ENCODE measurements at regions not wholly inside any gene's neighbourhood (a gene's known extent, or its start where the extent isn't known, plus 50 kb on each side); places are given as distances from the start of the nearest gene placed in this dataset.

DNA sequence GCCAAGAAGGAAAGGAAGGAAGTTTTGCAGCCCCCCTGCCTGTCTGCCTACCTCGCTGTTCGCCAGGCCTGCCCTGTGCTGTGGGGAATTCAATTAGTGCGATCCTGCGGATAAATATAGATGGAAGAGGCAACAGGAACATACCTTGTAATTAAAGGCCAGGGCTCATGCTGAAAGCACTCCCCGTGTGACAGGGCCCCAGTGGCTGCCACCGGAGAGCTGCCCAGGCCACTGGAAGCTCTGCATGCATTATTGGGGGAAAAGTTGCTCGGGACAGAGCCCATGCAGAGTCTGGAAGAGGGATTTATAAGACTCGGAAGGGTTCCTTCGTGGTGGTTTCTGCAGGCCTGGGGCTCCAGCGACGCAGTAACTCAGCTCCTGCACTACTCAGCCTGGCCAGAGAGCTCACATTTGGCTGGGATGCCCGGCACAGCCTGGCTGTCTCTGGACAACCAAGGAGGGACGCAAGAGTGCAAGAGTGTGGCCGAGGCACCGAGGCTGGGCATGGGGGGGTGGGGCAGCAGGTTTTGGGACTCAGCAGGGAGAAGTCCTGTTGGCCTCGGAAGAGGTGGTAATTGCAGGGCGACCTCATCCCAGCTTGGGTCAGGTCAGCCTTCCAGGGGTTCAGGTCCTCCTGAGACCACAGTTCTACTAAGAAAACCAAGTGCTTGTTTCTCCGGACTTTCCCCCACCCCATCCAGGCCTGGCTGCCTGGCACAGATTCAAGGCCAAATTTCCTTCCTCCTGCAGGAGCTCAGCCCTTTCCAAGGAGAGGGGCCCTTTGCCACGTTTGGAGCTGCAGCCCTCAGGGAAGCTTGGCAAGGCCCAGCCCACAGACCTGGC lies 68.1 kb upstream of the GGTA1 start:
- Histone ChIP-seq H3K36me3 (replicated peaks; ENCODE audit: low read depth, low read length) (no peaks in the 10 kb centered on the region), H3K9me3 (ENCODE audit: insufficient read depth, low read length) (no peaks in the 10 kb centered on the region), H2AFZ (ENCODE audit: low read depth, low read length) (no peak overlapping the region), H4K20me1 (ENCODE audit: insufficient read depth, low read length) (no peaks in the 10 kb centered on the region), H3K27me3 (ENCODE audit: low read depth, low read length) (peaks cover 7% of the 10 kb centered on the region; the same call in 1 of the 2 replicates), H3K27ac (ENCODE audit: low read length) (no peak overlapping the region), H3K4me1 (ENCODE audit: low read length) (no peaks in the 10 kb centered on the region), H3K4me3 (ENCODE audit: low read length) (no peak overlapping the region), H3K4me2 (ENCODE audit: low read length) (no peak overlapping the region), H3K79me2 (ENCODE audit: low read length) (no peaks in the 10 kb centered on the region), H3K9ac (ENCODE audit: low read length) (no peak overlapping the region)
- TF ChIP-seq EZH2phosphoT487 (IDR thresholded peaks at IDR 0.05; ENCODE audit: low read depth): no peak
- TF ChIP-seq, protein P1, sequence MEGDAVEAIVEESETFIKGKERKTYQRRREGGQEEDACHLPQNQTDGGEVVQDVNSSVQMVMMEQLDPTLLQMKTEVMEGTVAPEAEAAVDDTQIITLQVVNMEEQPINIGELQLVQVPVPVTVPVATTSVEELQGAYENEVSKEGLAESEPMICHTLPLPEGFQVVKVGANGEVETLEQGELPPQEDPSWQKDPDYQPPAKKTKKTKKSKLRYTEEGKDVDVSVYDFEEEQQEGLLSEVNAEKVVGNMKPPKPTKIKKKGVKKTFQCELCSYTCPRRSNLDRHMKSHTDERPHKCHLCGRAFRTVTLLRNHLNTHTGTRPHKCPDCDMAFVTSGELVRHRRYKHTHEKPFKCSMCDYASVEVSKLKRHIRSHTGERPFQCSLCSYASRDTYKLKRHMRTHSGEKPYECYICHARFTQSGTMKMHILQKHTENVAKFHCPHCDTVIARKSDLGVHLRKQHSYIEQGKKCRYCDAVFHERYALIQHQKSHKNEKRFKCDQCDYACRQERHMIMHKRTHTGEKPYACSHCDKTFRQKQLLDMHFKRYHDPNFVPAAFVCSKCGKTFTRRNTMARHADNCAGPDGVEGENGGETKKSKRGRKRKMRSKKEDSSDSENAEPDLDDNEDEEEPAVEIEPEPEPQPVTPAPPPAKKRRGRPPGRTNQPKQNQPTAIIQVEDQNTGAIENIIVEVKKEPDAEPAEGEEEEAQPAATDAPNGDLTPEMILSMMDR (IDR thresholded peaks at IDR 0.05; ENCODE audit: low read depth, low read length): no peak

DNA sequence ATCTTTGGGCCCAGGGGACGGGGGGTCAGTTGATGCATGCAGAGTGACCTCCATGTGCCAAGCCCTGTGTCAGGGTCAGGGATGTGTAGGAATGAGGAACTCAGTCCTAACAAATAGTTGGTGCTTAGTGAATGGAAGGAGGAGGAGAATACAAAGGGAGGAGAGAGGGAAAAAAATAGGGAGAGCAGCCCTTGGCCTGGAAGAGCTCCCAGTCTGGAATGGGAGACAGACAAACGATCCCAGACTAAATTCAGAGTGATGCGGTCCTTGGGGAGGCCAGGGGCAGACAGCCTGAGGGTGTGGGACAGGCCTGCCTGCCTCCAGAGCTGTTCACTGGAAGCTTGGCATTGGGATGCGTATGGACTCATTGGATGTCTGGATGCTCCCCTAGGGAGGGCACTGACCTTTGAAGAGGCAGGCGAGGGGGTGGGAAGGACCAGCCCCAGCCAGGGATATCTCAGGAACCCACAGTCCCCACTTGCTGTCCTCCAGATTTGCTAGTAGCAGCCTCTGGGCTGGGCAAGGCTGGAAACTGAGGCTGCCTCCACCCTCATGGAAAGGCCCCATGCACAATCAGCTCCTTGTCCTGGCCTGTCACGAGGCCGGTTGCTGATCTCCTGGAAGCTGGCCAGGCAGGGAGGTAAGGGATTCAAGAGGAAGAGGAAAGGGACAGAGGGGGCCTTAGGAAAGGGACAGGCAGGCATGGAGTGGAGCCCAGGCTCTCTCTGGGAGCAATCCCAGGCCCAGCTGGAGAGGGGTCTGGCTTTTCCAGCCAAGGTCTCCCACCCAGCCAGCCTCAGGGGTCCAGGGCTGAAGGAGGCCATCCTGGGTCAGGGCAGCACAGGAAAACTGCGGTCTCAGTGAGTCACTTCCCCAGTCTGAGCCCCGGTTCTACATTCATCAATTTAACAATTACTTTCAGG lies 69.0 kb upstream of the GGTA1 start:
- Histone ChIP-seq H3K36me3 (replicated peaks; ENCODE audit: low read depth, low read length) (no peaks in the 10 kb centered on the region), H3K79me2 (ENCODE audit: low read length) (no peaks in the 10 kb centered on the region), H3K9ac (ENCODE audit: low read length) (no peak overlapping the region), H3K4me3 (ENCODE audit: low read length) (no peak overlapping the region), H3K27ac (ENCODE audit: low read length) (no peak overlapping the region), H4K20me1 (ENCODE audit: insufficient read depth, low read length) (no peaks in the 10 kb centered on the region), H3K27me3 (ENCODE audit: low read depth, low read length) (peaks cover 7% of the 10 kb centered on the region; the same call in 1 of the 2 replicates), H2AFZ (ENCODE audit: low read depth, low read length) (no peak overlapping the region), H3K4me2 (ENCODE audit: low read length) (no peak overlapping the region), H3K9me3 (ENCODE audit: insufficient read depth, low read length) (no peaks in the 10 kb centered on the region), H3K4me1 (ENCODE audit: low read length) (no peaks in the 10 kb centered on the region)
- TF ChIP-seq, protein P1 (IDR thresholded peaks at IDR 0.05; ENCODE audit: low read depth, low read length): no peak
- TF ChIP-seq EZH2phosphoT487 (IDR thresholded peaks at IDR 0.05; ENCODE audit: low read depth): no peak

DNA sequence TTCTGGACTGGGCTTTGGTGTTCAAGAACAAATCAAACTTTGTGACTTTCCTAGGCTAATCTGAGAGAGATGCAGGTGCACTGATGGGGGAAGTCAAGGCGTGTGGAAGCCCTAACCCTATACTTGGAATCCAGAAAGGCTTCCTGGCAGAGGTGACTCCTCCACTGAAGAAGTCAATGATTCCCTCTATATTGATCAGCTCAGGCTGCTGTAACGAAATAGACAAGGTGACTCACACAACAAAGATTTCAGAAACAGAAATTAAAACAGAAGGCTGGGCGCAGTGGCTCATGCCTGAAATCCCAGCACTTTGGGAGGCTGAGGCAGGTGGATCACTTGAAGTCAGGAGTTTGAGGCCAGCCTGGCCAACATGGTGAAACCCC lies 69.6 kb upstream of the GGTA1 start:
- Histone ChIP-seq H3K9ac (ENCODE audit: low read length) (no peak overlapping the region), H3K4me2 (ENCODE audit: low read length) (no peak overlapping the region), H3K9me3 (ENCODE audit: insufficient read depth, low read length) (no peaks in the 10 kb centered on the region), H3K4me3 (ENCODE audit: low read length) (no peak overlapping the region), H3K36me3 (replicated peaks; ENCODE audit: low read depth, low read length) (no peaks in the 10 kb centered on the region), H3K4me1 (ENCODE audit: low read length) (no peaks in the 10 kb centered on the region), H3K27ac (ENCODE audit: low read length) (no peak overlapping the region), H3K79me2 (ENCODE audit: low read length) (no peaks in the 10 kb centered on the region), H4K20me1 (ENCODE audit: insufficient read depth, low read length) (no peaks in the 10 kb centered on the region), H2AFZ (ENCODE audit: low read depth, low read length) (no peak overlapping the region), H3K27me3 (ENCODE audit: low read depth, low read length) (peaks cover 7% of the 10 kb centered on the region; the same call in 1 of the 2 replicates)
- TF ChIP-seq EZH2phosphoT487 (IDR thresholded peaks at IDR 0.05; ENCODE audit: low read depth): no peak
- TF ChIP-seq, protein P1 (IDR thresholded peaks at IDR 0.05; ENCODE audit: low read depth, low read length): no peak

DNA sequence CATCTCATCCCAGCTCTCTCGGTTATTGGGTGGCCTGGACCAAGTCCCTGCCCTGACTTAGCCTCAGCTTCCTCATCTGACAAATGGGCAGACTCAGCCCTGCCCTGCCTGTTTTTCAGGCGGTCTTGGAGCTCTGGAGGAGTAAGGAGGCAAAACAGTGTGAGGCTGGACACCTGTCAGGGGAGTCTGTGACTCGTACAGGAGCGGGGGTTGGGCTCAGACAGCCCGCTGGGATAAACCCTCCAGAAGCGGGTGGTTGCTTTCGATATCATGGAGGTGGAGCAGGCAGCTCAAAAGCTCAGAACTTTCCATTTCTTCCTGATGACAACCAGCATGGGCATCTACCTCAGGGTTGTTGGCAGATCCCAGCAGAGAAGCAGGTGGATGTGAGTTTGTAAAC lies 72.9 kb upstream of the GGTA1 start:
- H2AFZ ChIP-seq (ENCODE audit: low read depth, low read length): no peak overlapping the region
- TF ChIP-seq, protein P1 (IDR thresholded peaks at IDR 0.05; ENCODE audit: low read depth, low read length): no peak
- no peak for TF ChIP-seq EZH2phosphoT487 (IDR thresholded peaks at IDR 0.05; ENCODE audit: low read depth)
- no peak overlapping the region for H3K4me2 ChIP-seq (ENCODE audit: low read length)
- H3K4me1 ChIP-seq (ENCODE audit: low read length): no peaks in the 10 kb centered on the region
- H4K20me1 ChIP-seq (ENCODE audit: insufficient read depth, low read length): no peaks in the 10 kb centered on the region
- no peaks in the 10 kb centered on the region for H3K36me3 ChIP-seq (replicated peaks; ENCODE audit: low read depth, low read length)
- no peak overlapping the region for H3K27ac ChIP-seq (ENCODE audit: low read length)
- no peak overlapping the region for H3K4me3 ChIP-seq (ENCODE audit: low read length)
- no peaks in the 10 kb centered on the region for H3K9me3 ChIP-seq (ENCODE audit: insufficient read depth, low read length)
- H3K79me2 ChIP-seq (ENCODE audit: low read length): no peaks in the 10 kb centered on the region
- no peak overlapping the region for H3K9ac ChIP-seq (ENCODE audit: low read length)
- H3K27me3 ChIP-seq (ENCODE audit: low read depth, low read length): peaks cover 7% of the 10 kb centered on the region; the same call in 1 of the 2 replicates
